Osteoblast (primary cell): ENCODE measurements at regions not wholly inside any gene's neighbourhood (a gene's known extent, or its start where the extent isn't known, plus 50 kb on each side); places are given as distances from the start of the nearest gene placed in this dataset.
A peak's percentile ranks its signal among the peaks of the same experiment; 100 is the strongest.

Experiments used
- DNase-seq: peaks from one replicate; pipeline ENCODE4 v3.0.0; 2011; ENCODE audit warnings: low spot score, mixed read lengths; ENCODE audit not compliant: insufficient read length; ENCODE audit errors: missing footprints
- H2AFZ ChIP-seq: 2 replicates; pipeline ENCODE4 v1.6.0; 2011; ENCODE audit warnings: mild to moderate bottlenecking, low read length
- H3K27ac ChIP-seq: 2 replicates; pipeline ENCODE4 v1.5.1; 2011; ENCODE audit warnings: mild to moderate bottlenecking, low read depth, low read length, moderate library complexity
- H3K27me3 ChIP-seq: 2 replicates; pipeline ENCODE4 v1.6.0; 2012; ENCODE audit warnings: mild to moderate bottlenecking, control low read depth, inconsistent platforms, low read length, moderate library complexity; ENCODE audit not compliant: insufficient read depth
- H3K36me3 ChIP-seq: 2 replicates; pipeline ENCODE4 v1.5.1; 2011; ENCODE audit warnings: mild to moderate bottlenecking, low read length, control low read depth, moderate library complexity; ENCODE audit not compliant: insufficient read depth
- H3K4me1 ChIP-seq: 2 replicates; pipeline ENCODE4 v1.5.1; 2011; ENCODE audit warnings: mild to moderate bottlenecking, low read length, control low read depth, moderate library complexity; ENCODE audit not compliant: insufficient read depth
- H3K4me2 ChIP-seq: 2 replicates; pipeline ENCODE4 v1.6.0; 2011; ENCODE audit warnings: mild to moderate bottlenecking, low read length; ENCODE audit not compliant: insufficient read depth
- H3K4me3 ChIP-seq: fragments of 200-600 bp; sonication (generic); 3 replicates; pipeline ENCODE4 v1.5.1; 2012; ENCODE audit warnings: mild to moderate bottlenecking, low read length, inconsistent platforms; ENCODE audit not compliant: insufficient read depth
- H3K79me2 ChIP-seq: 2 replicates; pipeline ENCODE4 v1.6.0; 2012; ENCODE audit warnings: mild to moderate bottlenecking, low read length, control low read depth, inconsistent platforms; ENCODE audit not compliant: insufficient read depth
- H3K9me3 ChIP-seq: 2 replicates; pipeline ENCODE4 v1.5.1; 2011; ENCODE audit warnings: low read depth, low read length, control low read depth
- H4K20me1 ChIP-seq: 2 replicates; pipeline ENCODE4 v1.6.0; 2012; ENCODE audit warnings: mild to moderate bottlenecking, low read length, control low read depth; ENCODE audit not compliant: insufficient read depth
- TF ChIP-seq, protein P1 (sequence below): IDR thresholded peaks from 2 replicates; pipeline ENCODE4 v1.5.1; 2011; ENCODE audit warnings: mild to moderate bottlenecking, low read depth, low read length, moderate library complexity; ENCODE audit errors: extremely low read depth

DNA sequence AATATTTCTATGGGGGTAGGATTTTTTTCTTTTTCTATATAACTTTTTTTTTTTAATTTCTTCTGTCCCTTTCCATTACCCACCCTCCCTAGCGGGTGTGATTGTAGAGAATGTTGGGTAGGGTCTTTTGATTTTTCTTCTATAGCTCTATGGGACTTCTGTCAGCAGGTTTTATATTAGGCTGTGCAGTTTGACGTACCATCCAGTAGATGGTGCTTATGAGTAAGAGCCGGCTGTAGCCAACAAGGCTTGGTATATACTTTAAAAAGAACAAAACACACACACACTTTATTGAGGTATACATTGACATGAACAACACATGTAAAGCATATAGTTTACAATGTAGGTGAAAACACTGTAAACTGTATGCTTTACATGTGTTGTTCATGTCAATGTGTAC is 247.9 kb upstream of the POF1B start:
- H3K36me3 ChIP-seq = no peaks in the 10 kb centered on the region
- H3K4me3 ChIP-seq = no peak overlapping the region
- no peak overlapping the region for H3K4me2 ChIP-seq
- DNase-seq = no peak
- no peaks in the 10 kb centered on the region for H3K79me2 ChIP-seq
- no peaks in the 10 kb centered on the region for H3K4me1 ChIP-seq
- H3K27me3 ChIP-seq = no peaks in the 10 kb centered on the region
- no peak overlapping the region for H3K27ac ChIP-seq
- H4K20me1 ChIP-seq = no peaks in the 10 kb centered on the region
- TF ChIP-seq, protein P1, sequence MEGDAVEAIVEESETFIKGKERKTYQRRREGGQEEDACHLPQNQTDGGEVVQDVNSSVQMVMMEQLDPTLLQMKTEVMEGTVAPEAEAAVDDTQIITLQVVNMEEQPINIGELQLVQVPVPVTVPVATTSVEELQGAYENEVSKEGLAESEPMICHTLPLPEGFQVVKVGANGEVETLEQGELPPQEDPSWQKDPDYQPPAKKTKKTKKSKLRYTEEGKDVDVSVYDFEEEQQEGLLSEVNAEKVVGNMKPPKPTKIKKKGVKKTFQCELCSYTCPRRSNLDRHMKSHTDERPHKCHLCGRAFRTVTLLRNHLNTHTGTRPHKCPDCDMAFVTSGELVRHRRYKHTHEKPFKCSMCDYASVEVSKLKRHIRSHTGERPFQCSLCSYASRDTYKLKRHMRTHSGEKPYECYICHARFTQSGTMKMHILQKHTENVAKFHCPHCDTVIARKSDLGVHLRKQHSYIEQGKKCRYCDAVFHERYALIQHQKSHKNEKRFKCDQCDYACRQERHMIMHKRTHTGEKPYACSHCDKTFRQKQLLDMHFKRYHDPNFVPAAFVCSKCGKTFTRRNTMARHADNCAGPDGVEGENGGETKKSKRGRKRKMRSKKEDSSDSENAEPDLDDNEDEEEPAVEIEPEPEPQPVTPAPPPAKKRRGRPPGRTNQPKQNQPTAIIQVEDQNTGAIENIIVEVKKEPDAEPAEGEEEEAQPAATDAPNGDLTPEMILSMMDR = peak; percentile 47
- no peak overlapping the region for H2AFZ ChIP-seq
- H3K9me3 ChIP-seq = no peaks in the 10 kb centered on the region

DNA sequence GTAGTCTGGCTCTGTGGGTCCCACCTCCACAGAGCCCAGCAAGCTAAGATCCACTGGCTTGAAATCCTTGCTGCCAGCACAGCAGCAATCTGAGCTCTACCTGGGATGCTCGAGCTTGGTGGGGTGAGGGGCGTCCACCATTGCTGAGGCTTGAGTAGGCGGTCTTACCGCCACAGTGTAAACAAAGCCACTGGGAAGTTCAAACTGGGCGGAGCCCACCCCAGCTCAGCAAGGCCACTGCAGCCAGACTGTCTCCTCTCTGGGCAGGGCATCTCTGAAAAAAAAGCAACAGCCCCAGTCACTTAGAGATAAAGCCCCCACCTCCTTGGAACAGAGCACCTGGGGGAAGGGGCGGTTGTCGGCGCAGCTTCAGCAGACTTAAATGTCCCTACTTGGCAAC is 243.2 kb upstream of the POF1B start:
- Histone ChIP-seq H3K27ac (no peak overlapping the region), H3K4me1 (no peaks in the 10 kb centered on the region), H3K4me2 (no peak overlapping the region), H3K36me3 (no peaks in the 10 kb centered on the region), H3K4me3 (no peak overlapping the region), H3K79me2 (no peaks in the 10 kb centered on the region), H4K20me1 (no peaks in the 10 kb centered on the region), H2AFZ (no peak overlapping the region), H3K27me3 (no peaks in the 10 kb centered on the region), H3K9me3 (peaks cover 2% of the 10 kb centered on the region)
- TF ChIP-seq, protein P1 = no peak
- DNase-seq = no peak

DNA sequence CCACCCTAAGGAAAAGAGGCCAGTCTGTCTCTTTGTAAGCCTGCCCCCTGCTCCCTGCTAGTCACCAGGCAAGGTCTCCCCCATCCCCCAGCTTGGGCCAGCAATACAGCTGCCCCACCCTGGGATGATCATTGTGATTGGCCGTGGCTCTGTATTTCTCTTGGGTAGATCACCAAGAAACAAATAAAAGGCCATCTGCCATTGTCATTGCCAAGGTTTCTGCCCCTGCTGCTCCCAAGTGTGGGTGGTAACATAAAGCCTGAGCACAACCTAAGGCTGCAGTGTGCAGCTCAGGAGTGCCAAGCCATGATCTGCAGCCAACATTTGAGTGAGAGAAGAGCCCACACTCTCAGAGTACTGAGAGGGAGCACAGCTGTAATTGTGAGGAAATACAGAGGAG is 241.0 kb upstream of the POF1B start:
- no peaks in the 10 kb centered on the region for H3K27me3 ChIP-seq
- no peak overlapping the region for H3K27ac ChIP-seq
- no peak overlapping the region for H2AFZ ChIP-seq
- H3K4me3 ChIP-seq = no peak overlapping the region
- no peaks in the 10 kb centered on the region for H3K4me1 ChIP-seq
- no peaks in the 10 kb centered on the region for H4K20me1 ChIP-seq
- TF ChIP-seq, protein P1 = no peak
- H3K9me3 ChIP-seq = peaks cover 2% of the 10 kb centered on the region
- DNase-seq = no peak
- H3K36me3 ChIP-seq = no peaks in the 10 kb centered on the region
- H3K79me2 ChIP-seq = no peaks in the 10 kb centered on the region
- H3K4me2 ChIP-seq = no peak overlapping the region

DNA sequence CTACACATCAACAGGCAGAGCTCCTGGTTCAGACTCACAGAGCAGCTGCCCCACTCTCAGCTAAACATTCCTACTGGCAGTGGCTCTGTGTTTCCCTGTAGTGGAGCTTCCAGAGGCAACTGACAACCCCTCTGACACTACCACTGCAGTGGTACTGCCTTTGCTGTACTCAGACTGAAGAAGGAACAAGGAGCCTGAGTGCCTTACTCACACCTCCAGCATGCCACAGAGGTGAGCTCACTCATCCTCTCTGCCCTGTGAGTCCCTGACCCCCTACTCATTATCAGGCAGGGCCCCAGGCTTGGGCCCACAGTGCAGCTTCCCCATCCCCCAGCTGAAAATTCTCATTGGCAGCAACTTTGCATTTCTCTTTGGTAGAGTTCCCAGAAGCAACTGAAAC is 240.5 kb upstream of the POF1B start:
- H3K9me3 ChIP-seq = peaks cover 2% of the 10 kb centered on the region
- no peak overlapping the region for H3K27ac ChIP-seq
- H2AFZ ChIP-seq = no peak overlapping the region
- H3K36me3 ChIP-seq = no peaks in the 10 kb centered on the region
- H3K27me3 ChIP-seq = no peaks in the 10 kb centered on the region
- peak; percentile 3 for DNase-seq
- TF ChIP-seq, protein P1 = no peak
- no peak overlapping the region for H3K4me2 ChIP-seq
- no peaks in the 10 kb centered on the region for H4K20me1 ChIP-seq
- no peaks in the 10 kb centered on the region for H3K79me2 ChIP-seq
- H3K4me1 ChIP-seq = no peaks in the 10 kb centered on the region
- H3K4me3 ChIP-seq = no peak overlapping the region
